Endothelial cell of umbilical vein (primary cell): ENCODE measurements at regions not wholly inside any gene's neighbourhood (a gene's known extent, or its start where the extent isn't known, plus 50 kb on each side); places are given as distances from the start of the nearest gene placed in this dataset.

Source experiments
- BruUV-seq: library from RNA; stranded (reverse); fragments of 400-500 nt; replicated peaks from 2 replicates; lab custom pipeline; 2021; lab: Mats Ljungman, UMichigan
- CTCF ChIA-PET: fragments of 300-600, 350-600 bp; sonication (Branson Sonifier 250); formaldehyde crosslinking; loops from one replicate; lab custom pipeline; 2021; ENCODE audit warnings: antibody characterized with exemption, inconsistent platforms; lab: Charles Lee
- POLR2A ChIA-PET: fragments of 300-600, 350-600 bp; sonication (Branson Sonifier 250); formaldehyde crosslinking; loops from one replicate; lab custom pipeline; 2021; ENCODE audit warnings: antibody characterized with exemption, inconsistent platforms; lab: Charles Lee
- DNase-seq: peaks from one replicate; pipeline ENCODE4 v3.0.0-alpha.2; 2011; ENCODE audit warnings: low read depth, low spot score
- FAIRE-seq: peaks from 2 replicates; lab custom pipeline; 2011; peaks lifted over from hg19 to GRCh38; lab: Jason Lieb, UNC
- H2AFZ ChIP-seq: 2 replicates; pipeline ENCODE4 v1.6.0; 2012; ENCODE audit warnings: low read depth, low read length, control low read depth, inconsistent platforms
- H3K27ac ChIP-seq: 2 replicates; pipeline ENCODE4 v1.5.1; 2011; ENCODE audit warnings: low read depth, mild to moderate bottlenecking, control low read depth, low read length, moderate library complexity; ENCODE audit not compliant: insufficient read depth
- H3K27me3 ChIP-seq, 2 experiments: 2 replicates each; pipeline versions ENCODE4 v1.6.0 to v1.6.1; 2011; ENCODE audit warnings: low read length in 2 of 2, mixed read lengths in 1 of 2; ENCODE audit not compliant: control insufficient read depth in 2 of 2, insufficient read depth in 2 of 2
- H3K36me3 ChIP-seq, 2 experiments: 2 replicates in 1 of 2; 3 replicates in 1 of 2; pipeline ENCODE4 v1.5.1; 2011; ENCODE audit warnings: low read length in 2 of 2, mild to moderate bottlenecking in 1 of 2, moderate library complexity in 1 of 2; ENCODE audit not compliant: control insufficient read depth in 2 of 2, insufficient read depth in 2 of 2; ENCODE audit errors: extremely low read depth in 1 of 2
- H3K4me1 ChIP-seq: 3 replicates; pipeline ENCODE4 v1.5.1; 2011; ENCODE audit warnings: mild to moderate bottlenecking, low read length; ENCODE audit not compliant: control insufficient read depth, insufficient read depth; ENCODE audit errors: extremely low read depth
- H3K4me2 ChIP-seq: 2 replicates; pipeline ENCODE4 v1.6.1; 2011; ENCODE audit warnings: low read length, control low read depth, mixed read lengths; ENCODE audit not compliant: insufficient read depth
- H3K4me3 ChIP-seq, 3 experiments: fragments of 200-600 bp in 1 of 3; sonication (generic), shearing (Covaris generic) in 1 of 3; replicated peaks in 1 of 3; 2 replicates each; pipeline ENCODE4 v1.5.1; 2011 to 2016; ENCODE audit warnings: control low read depth in 3 of 3, low read length in 3 of 3, mild to moderate bottlenecking in 2 of 3, inconsistent platforms in 1 of 3, low read depth in 1 of 3, moderate library complexity in 1 of 3; ENCODE audit not compliant: insufficient read depth in 1 of 3
- H3K79me2 ChIP-seq: 2 replicates; pipeline ENCODE4 v1.6.0; 2012; ENCODE audit warnings: low read length, inconsistent platforms; ENCODE audit not compliant: control insufficient read depth, insufficient read depth
- H3K9ac ChIP-seq: replicated peaks from 2 replicates; pipeline ENCODE3; 2011; ENCODE audit warnings: low read length, control low read depth; ENCODE audit not compliant: insufficient read depth; ENCODE audit errors: extremely low read depth
- H3K9me1 ChIP-seq: replicated peaks from 3 replicates; pipeline ENCODE4 v1.6.0; 2011; ENCODE audit warnings: mild to moderate bottlenecking, low read length; ENCODE audit not compliant: control insufficient read depth, insufficient read depth; ENCODE audit errors: extremely low read depth
- H3K9me3 ChIP-seq: replicated peaks from 2 replicates; pipeline ENCODE4 v1.5.1; 2012; ENCODE audit warnings: low read length, inconsistent platforms; ENCODE audit not compliant: control insufficient read depth, insufficient read depth
- H4K20me1 ChIP-seq: replicated peaks from 2 replicates; pipeline ENCODE3; 2011; ENCODE audit warnings: mild to moderate bottlenecking, low read length; ENCODE audit not compliant: control insufficient read depth, insufficient read depth; ENCODE audit errors: extremely low read depth
- CTCF ChIP-seq, 2 donors: IDR thresholded peaks; 1 replicate in 1 of 2; 2 replicates in 1 of 2; pipeline ENCODE4 v1.5.1; 2011; ENCODE audit warnings: low read length in 2 of 2, mild to moderate bottlenecking in 2 of 2, moderate library complexity in 2 of 2, control low read depth in 1 of 2, inconsistent platforms in 1 of 2, low read depth in 1 of 2; ENCODE audit not compliant: insufficient read depth in 1 of 2; ENCODE audit errors: extremely low read depth in 1 of 2
- EZH2 ChIP-seq: IDR thresholded peaks from 2 replicates; pipeline ENCODE4 v1.6.1; 2012; ENCODE audit warnings: borderline replicate concordance, low read depth, mild to moderate bottlenecking, moderate library complexity, low read length, inconsistent platforms; ENCODE audit not compliant: severe bottlenecking
- FOS ChIP-seq: IDR thresholded peaks from 2 replicates; pipeline ENCODE4 v1.6.1; 2011; ENCODE audit warnings: mild to moderate bottlenecking, low read length, moderate library complexity, borderline replicate concordance; ENCODE audit not compliant: insufficient read depth
- GATA2 ChIP-seq: IDR thresholded peaks from 2 replicates; pipeline ENCODE4 v1.7.0; 2011; ENCODE audit warnings: low read depth, mild to moderate bottlenecking, moderate library complexity, mixed read lengths, low read length; ENCODE audit not compliant: insufficient read length, insufficient read depth
- JUN ChIP-seq: IDR thresholded peaks from 2 replicates; pipeline ENCODE4 v1.6.1; 2011; ENCODE audit warnings: borderline replicate concordance, low read depth; ENCODE audit not compliant: insufficient read length, insufficient read depth
- MAX ChIP-seq: IDR thresholded peaks from 2 replicates; pipeline ENCODE4 v1.6.1; 2011; ENCODE audit not compliant: insufficient read depth, insufficient read length
- MYC ChIP-seq: IDR thresholded peaks from one replicate; pipeline ENCODE4 v1.6.1; 2011; ENCODE audit warnings: mild to moderate bottlenecking, low read depth, low read length
- POLR2A ChIP-seq: IDR thresholded peaks from 2 replicates; pipeline ENCODE4 v1.6.1; 2012; ENCODE audit warnings: low read depth, mild to moderate bottlenecking, control low read depth, low read length
- POLR2AphosphoS5 ChIP-seq: IDR thresholded peaks from 2 replicates; pipeline ENCODE4 v1.6.1; 2012; ENCODE audit warnings: low read depth, mild to moderate bottlenecking, control low read depth, low read length, moderate library complexity; ENCODE audit not compliant: insufficient read depth
- dilution Hi-C: fragments of 300-500 bp; cut with MboI; formaldehyde crosslinking; loops from one replicate; pipeline ENCODE4 v1.15.0; 2019; ENCODE audit warnings: low sequenced_read_pairs; ENCODE audit not compliant: extremely low pct_ligation_motif_present
- intact Hi-C: fragments of 100-400 bp; cut with micrococcal nuclease; formaldehyde crosslinking; loops from one replicate; pipeline ENCODE4 v1.10.0; 2022

GRCh38 chr13:61142506-61142905 is 273.1 kb downstream of the PCDH20 start:
- no peak overlapping the region for H3K27ac ChIP-seq
- H3K9ac ChIP-seq = no peak overlapping the region
- H2AFZ ChIP-seq = no peak overlapping the region
- no peaks in the 10 kb centered on the region for H3K79me2 ChIP-seq
- no peaks in the 10 kb centered on the region for H4K20me1 ChIP-seq
- no peaks in the 10 kb centered on the region for H3K27me3 ChIP-seq
- intact Hi-C loops (no loop called here), dilution Hi-C loops (no loop called here)
- no TSS peak for BruUV-seq
- H3K4me1 ChIP-seq = no peaks in the 10 kb centered on the region
- POLR2A ChIA-PET = no interaction called here
- H3K9me1 ChIP-seq = no peaks in the 10 kb centered on the region
- TF ChIP-seq POLR2AphosphoS5 (no peak), MYC (no peak), EZH2 (no peak), MAX (no peak), FOS (no peak), GATA2 (no peak), JUN (no peak)
- no peak overlapping the region for H3K4me3 ChIP-seq
- FAIRE-seq = no peak
- no peak overlapping the region for H3K4me2 ChIP-seq
- no peak for DNase-seq
- H3K36me3 ChIP-seq = no peaks in the 10 kb centered on the region
- H3K9me3 ChIP-seq = no peaks in the 10 kb centered on the region
- CTCF ChIA-PET = no interaction called here

GRCh38 chr13:61138857-61139256 is 276.8 kb downstream of the PCDH20 start:
- H3K9ac ChIP-seq = no peak overlapping the region
- H2AFZ ChIP-seq = no peak overlapping the region
- BruUV-seq = no TSS peak
- H4K20me1 ChIP-seq = no peaks in the 10 kb centered on the region
- TF ChIP-seq MAX = no peak
- no peak for TF ChIP-seq JUN
- TF ChIP-seq MYC = no peak
- TF ChIP-seq POLR2A = no peak
- TF ChIP-seq EZH2 = no peak
- TF ChIP-seq POLR2AphosphoS5 = no peak
- no peak for TF ChIP-seq CTCF (IDR thresholded peaks at IDR 0.05; ENCODE audit: extremely low read depth in 1 of 2, insufficient read depth in 1 of 2, low read depth in 1 of 2, low read length in 2 of 2)
- H3K27ac ChIP-seq = no peak overlapping the region
- H3K9me3 ChIP-seq = no peaks in the 10 kb centered on the region
- no peaks in the 10 kb centered on the region for H3K4me1 ChIP-seq
- H3K9me1 ChIP-seq = no peaks in the 10 kb centered on the region
- no peaks in the 10 kb centered on the region for H3K36me3 ChIP-seq
- H3K79me2 ChIP-seq = no peaks in the 10 kb centered on the region
- POLR2A ChIA-PET = no interaction called here
- intact Hi-C loops (no loop called here), dilution Hi-C loops (no loop called here)
- no peak for DNase-seq
- H3K4me3 ChIP-seq = no peak overlapping the region
- H3K4me2 ChIP-seq = no peak overlapping the region
- no peak for FAIRE-seq
- H3K27me3 ChIP-seq = no peaks in the 10 kb centered on the region
- CTCF ChIA-PET = no interaction called here
